ENCODE measurements at regions not wholly inside any gene's neighbourhood (a gene's known extent, or its start where the extent isn't known, plus 50 kb on each side); places are given as distances from the start of the nearest gene placed in this dataset.

- intact Hi-C loops (cut with micrococcal nuclease): no loop called here
- H3K27me3 Mint-ChIP-seq (ENCODE audit: low read depth): peaks cover 7% of the 10 kb centered on the region
- H3K9me3 Mint-ChIP-seq: no peaks in the 10 kb centered on the region
- no peak overlapping the region for H3K27ac Mint-ChIP-seq
- CTCF ChIA-PET: interaction anchor here (0.6 kb wide), 1 partner anchor 55 kb away, joined by 3 read pairs; no protein-coding TSS in a partner anchor
- H3K36me3 Mint-ChIP-seq (ENCODE audit: low read depth): no peaks in the 10 kb centered on the region
- DNase-seq: no peak
- H3K4me1 Mint-ChIP-seq (ENCODE audit: low read depth): peaks cover 6% of the 10 kb centered on the region
- no peak overlapping the region for H3K4me3 Mint-ChIP-seq
These were observed 197.7 kb upstream of the PREP start for GRCh38 chr6:105600336-105601260.

DNA sequence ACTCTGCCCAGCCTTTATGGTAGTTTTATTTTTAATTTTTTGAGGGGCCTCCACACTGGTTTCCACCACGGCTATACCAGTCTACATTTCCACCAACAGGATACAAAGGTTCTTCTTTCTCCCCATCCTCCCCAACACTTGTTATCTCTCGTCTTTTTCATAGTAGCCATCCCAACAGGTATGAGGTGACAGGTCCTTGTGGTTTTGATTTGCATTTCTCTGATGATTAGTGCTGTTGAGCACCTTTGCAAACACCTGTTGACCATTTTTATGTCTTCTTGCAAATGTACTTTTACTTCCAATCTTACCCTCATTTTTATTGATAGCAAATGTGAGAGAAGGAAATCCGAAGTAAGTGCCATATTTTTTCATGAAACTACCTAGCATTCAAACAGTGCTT, 195.4 kb upstream of the PREP start:
- H3K4me1 Mint-ChIP-seq (ENCODE audit: low read depth): peaks cover 6% of the 10 kb centered on the region
- no peak for DNase-seq

GRCh38 chr6:105596284-105596755, 193.4 kb upstream of the PREP start:
- no peak overlapping the region for H3K4me3 Mint-ChIP-seq
- H3K36me3 Mint-ChIP-seq (ENCODE audit: low read depth): no peaks in the 10 kb centered on the region
- no peak for DNase-seq
- intact Hi-C loops (cut with micrococcal nuclease): no loop called here
- no peak overlapping the region for H3K27ac Mint-ChIP-seq
- no peaks in the 10 kb centered on the region for H3K27me3 Mint-ChIP-seq (ENCODE audit: low read depth)
- no peaks in the 10 kb centered on the region for H3K9me3 Mint-ChIP-seq
- H3K4me1 Mint-ChIP-seq (ENCODE audit: low read depth): peaks cover 5% of the 10 kb centered on the region
- CTCF ChIA-PET: interaction anchor here (0.5 kb wide), 1 partner anchor 877 kb away, joined by 3 read pairs; no protein-coding TSS in a partner anchor

More for the DNA sequence above, 195.4 kb upstream of the PREP start:
- H3K9me3 Mint-ChIP-seq: no peaks in the 10 kb centered on the region
- no peak overlapping the region for H3K4me3 Mint-ChIP-seq
- H3K27me3 Mint-ChIP-seq (ENCODE audit: low read depth): no peaks in the 10 kb centered on the region
- no peaks in the 10 kb centered on the region for H3K36me3 Mint-ChIP-seq (ENCODE audit: low read depth)
- intact Hi-C loops (cut with micrococcal nuclease): no loop called here
- CTCF ChIA-PET: no interaction called here
- H3K27ac Mint-ChIP-seq: no peak overlapping the region

DNA sequence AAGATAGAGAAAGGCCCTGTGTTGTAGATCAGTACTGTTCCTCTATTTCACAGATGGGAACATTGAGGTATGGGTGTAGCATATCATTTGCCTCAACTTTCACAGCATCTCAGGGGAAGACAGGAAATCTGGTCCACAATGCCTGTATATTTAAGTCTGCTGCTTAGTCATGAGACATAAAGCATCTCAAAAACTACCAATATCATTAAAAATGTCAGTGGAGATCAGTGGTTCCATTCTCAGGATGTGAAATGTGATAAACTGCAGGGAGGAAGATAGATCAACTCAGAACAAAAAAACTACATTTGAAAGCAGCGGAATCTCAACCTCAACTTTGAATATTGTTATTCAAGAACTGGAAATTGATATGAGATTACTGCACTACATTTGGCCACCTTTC, 192.9 kb upstream of the PREP start:
- Mint-ChIP-seq H3K4me3 (no peak overlapping the region), H3K27me3 (ENCODE audit: low read depth) (no peaks in the 10 kb centered on the region), H3K4me1 (ENCODE audit: low read depth) (peaks cover 8% of the 10 kb centered on the region), H3K27ac (no peak overlapping the region), H3K36me3 (ENCODE audit: low read depth) (no peaks in the 10 kb centered on the region), H3K9me3 (no peaks in the 10 kb centered on the region)
- CTCF ChIA-PET: interaction anchor here (0.5 kb wide), 1 partner anchor 877 kb away, joined by 3 read pairs; no protein-coding TSS in a partner anchor
- no peak for DNase-seq
- intact Hi-C loops (cut with micrococcal nuclease): no loop called here

DNA sequence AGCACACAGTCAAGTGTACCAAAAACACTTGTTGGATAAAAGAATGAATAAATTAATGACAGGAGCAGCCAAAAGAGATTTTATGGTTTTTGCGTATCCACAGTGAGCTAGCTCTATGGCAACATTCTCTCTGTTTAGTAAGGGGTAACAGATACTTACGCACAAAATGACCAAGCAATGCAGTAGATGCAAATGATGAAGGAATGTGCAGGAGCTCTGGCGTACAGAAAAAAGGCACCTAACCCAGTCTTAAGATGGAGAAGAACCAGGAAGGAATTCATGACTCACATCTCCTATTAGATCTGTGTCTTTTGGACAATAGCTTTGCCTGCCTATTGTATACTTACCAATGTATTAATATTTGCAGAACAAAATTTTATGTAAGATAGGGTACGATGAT, 191.9 kb upstream of the PREP start:
- Mint-ChIP-seq H3K27me3 (ENCODE audit: low read depth) (no peaks in the 10 kb centered on the region), H3K27ac (no peak overlapping the region), H3K4me1 (ENCODE audit: low read depth) (peaks cover 9% of the 10 kb centered on the region), H3K4me3 (no peak overlapping the region), H3K36me3 (ENCODE audit: low read depth) (no peaks in the 10 kb centered on the region), H3K9me3 (no peaks in the 10 kb centered on the region)
- intact Hi-C loops (cut with micrococcal nuclease): no loop called here
- CTCF ChIA-PET: no interaction called here
- no peak for DNase-seq

DNA sequence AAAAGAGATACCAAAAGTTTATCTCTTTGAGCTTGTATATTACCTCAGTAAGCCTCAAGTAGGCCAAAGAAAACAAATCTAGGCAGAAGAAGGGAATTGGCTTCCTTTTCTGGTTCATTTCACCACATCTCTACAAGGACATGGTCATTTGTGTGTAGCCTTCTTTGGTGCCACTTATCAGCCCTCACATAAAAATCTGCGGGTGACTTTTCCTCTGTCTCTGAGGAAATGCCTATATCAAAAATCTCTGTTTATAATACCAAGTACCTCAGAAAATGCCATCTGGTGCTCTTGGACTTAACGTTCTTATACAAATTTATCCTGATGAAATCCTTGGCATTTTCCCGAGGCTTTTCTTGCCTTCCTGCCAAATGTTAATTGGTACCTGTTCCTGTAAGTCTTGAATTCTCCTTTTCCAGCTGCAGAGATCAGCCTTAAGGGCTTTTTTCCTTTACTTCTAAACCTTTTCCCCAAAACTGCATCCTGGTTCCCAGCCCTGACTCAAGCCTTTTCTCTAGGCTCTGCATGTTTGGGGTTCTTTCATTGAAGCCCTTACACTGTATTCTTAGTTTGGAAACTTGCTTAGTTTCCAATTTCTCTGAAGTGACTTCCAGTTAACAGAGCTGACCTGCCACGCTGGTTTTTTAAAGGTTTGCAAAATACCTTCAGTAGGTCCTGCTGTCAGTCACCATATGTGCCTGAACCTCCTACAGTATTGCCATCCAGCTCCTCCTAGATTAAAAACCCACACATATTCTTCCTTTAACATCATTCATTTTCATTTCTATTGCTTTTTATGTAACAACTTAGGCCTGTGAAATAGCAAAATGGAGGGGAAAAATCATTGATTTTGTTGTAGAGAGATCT, 191.2 kb upstream of the PREP start:
- Mint-ChIP-seq H3K27ac (no peak overlapping the region), H3K4me1 (ENCODE audit: low read depth) (peaks cover 9% of the 10 kb centered on the region), H3K36me3 (ENCODE audit: low read depth) (no peaks in the 10 kb centered on the region), H3K9me3 (no peaks in the 10 kb centered on the region), H3K4me3 (no peak overlapping the region), H3K27me3 (ENCODE audit: low read depth) (no peaks in the 10 kb centered on the region)
- CTCF ChIA-PET: no interaction called here
- DNase-seq: no peak
- intact Hi-C loops (cut with micrococcal nuclease): no loop called here

GRCh38 chr6:105593056-105593690, 190.3 kb upstream of the PREP start:
- Mint-ChIP-seq H3K27me3 (ENCODE audit: low read depth) (no peaks in the 10 kb centered on the region), H3K4me1 (ENCODE audit: low read depth) (peaks cover 12% of the 10 kb centered on the region), H3K9me3 (no peaks in the 10 kb centered on the region), H3K27ac (no peak overlapping the region), H3K36me3 (ENCODE audit: low read depth) (no peaks in the 10 kb centered on the region), H3K4me3 (no peak overlapping the region)
- no peak for DNase-seq
- intact Hi-C loops (cut with micrococcal nuclease): no loop called here
- CTCF ChIA-PET: no interaction called here

GRCh38 chr6:105592329-105592728, 189.4 kb upstream of the PREP start:
- Mint-ChIP-seq H3K36me3 (ENCODE audit: low read depth) (no peaks in the 10 kb centered on the region), H3K4me3 (no peak overlapping the region), H3K9me3 (no peaks in the 10 kb centered on the region), H3K27me3 (ENCODE audit: low read depth) (no peaks in the 10 kb centered on the region), H3K4me1 (ENCODE audit: low read depth) (peaks cover 20% of the 10 kb centered on the region), H3K27ac (no peak overlapping the region)
- no peak for DNase-seq
- intact Hi-C loops (cut with micrococcal nuclease): no loop called here
- CTCF ChIA-PET: interaction anchor here (0.6 kb wide), 1 partner anchor 104 kb away, joined by 3 read pairs; no protein-coding TSS in a partner anchor

DNA sequence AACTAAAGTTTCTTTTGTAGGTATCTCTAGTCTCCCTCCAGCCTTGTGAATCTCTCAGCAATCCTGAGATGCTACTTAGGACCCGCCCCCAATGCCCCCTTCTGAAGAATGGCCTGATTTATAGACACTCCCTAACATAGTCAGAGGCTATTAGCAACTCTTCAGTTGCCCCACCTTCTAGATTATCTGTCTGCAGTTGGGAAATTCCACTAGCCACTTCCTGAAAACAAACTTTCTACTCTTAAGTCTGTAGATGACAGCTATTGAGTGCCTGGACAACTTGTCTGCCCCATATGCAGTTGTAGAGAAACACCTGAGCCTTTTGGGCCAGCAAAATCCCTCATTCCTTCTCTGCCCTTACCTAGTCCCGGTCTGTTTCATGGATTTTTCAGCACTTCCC, 188.2 kb upstream of the PREP start:
- no peaks in the 10 kb centered on the region for H3K36me3 Mint-ChIP-seq (ENCODE audit: low read depth)
- no peaks in the 10 kb centered on the region for H3K27me3 Mint-ChIP-seq (ENCODE audit: low read depth)
- peak; percentile 11 for DNase-seq
- H3K9me3 Mint-ChIP-seq: no peaks in the 10 kb centered on the region
- CTCF ChIA-PET: interaction anchor here (0.6 kb wide), 1 partner anchor 11 kb away, joined by 3 read pairs; no protein-coding TSS in a partner anchor
- no peak overlapping the region for H3K27ac Mint-ChIP-seq
- H3K4me3 Mint-ChIP-seq: no peak overlapping the region
- H3K4me1 Mint-ChIP-seq (ENCODE audit: low read depth): peaks cover 22% of the 10 kb centered on the region
- intact Hi-C loops (cut with micrococcal nuclease): no loop called here

DNA sequence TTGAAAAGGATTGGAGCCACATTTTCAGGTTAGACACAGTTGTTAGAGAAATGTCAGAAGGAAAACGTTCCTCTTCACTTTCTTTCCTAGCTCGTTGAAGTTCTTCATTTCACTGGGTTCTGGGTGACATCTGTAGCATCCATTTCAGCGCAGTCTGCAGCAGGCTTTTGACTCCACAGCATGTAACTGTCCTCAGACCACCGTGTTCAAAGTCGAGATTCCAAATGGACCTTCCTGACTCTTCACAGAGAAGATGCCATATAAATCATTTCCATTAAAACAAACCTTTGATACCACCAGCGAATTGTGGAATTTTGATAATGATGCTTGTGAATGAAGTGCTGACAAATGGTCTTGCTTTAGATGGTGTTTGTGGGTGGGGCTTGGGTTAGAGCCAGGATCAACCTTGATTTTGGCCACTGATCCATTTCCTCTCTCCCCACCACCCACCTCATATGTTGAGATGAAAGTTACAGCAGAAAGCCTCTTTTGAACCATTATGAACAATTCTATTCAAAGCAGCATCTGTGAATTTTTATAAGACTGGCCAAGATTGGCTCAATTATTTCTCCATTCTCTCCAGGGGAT, 185.3 kb upstream of the PREP start:
- no peak for DNase-seq
- Mint-ChIP-seq H3K9me3 (no peaks in the 10 kb centered on the region), H3K4me1 (ENCODE audit: low read depth) (peaks cover 22% of the 10 kb centered on the region), H3K27ac (no peak overlapping the region), H3K27me3 (ENCODE audit: low read depth) (peaks cover 2% of the 10 kb centered on the region), H3K4me3 (no peak overlapping the region), H3K36me3 (ENCODE audit: low read depth) (no peaks in the 10 kb centered on the region)
- CTCF ChIA-PET: interaction anchor here (0.7 kb wide), 1 partner anchor 134 kb away, joined by 4 read pairs; no protein-coding TSS in a partner anchor
- intact Hi-C loops (cut with micrococcal nuclease): no loop called here

DNA sequence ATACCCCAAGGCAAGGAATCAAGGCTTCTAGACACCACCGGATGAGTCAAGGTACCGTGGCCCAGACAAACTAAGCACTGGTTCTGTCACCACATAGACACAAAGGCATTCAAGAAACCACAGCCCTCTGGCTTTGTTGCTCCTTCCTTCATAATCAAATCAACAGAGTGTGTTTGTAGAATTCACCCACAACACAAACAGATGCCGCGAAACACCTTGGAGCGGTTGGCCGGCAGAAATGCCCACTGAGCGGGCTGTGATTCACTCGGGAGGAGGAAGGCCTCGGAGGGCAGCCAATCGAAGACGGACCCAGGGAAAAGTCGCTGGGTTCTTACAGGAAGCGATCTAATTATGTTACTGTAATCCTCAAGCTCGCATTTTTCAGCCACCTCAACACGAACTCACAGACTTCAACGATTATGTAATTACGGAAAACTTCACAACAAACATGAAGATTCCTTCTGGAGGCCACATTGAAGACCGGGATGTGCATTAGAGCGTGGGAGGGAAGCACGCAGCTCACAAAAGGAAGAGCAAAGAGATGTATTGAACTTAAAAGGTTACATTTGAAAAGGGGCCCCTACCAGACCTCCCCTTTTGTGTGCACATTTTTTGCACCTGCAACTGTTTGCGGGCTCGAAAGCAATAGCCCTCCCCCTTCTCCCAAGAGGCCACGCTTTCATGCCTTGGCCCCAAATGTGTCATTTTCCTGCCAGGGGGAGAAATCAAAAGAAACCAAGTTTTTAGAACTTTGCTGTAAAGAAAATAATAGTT, 184.7 kb upstream of the PREP start:
- peak overlapping the region; percentile 5 for H3K4me3 Mint-ChIP-seq
- peaks cover 20% of the 10 kb centered on the region for H3K4me1 Mint-ChIP-seq (ENCODE audit: low read depth)
- H3K36me3 Mint-ChIP-seq (ENCODE audit: low read depth): no peaks in the 10 kb centered on the region
- no peaks in the 10 kb centered on the region for H3K9me3 Mint-ChIP-seq
- no peak overlapping the region for H3K27ac Mint-ChIP-seq
- H3K27me3 Mint-ChIP-seq (ENCODE audit: low read depth): peaks cover 2% of the 10 kb centered on the region
- CTCF ChIA-PET: no interaction called here
- intact Hi-C loops (cut with micrococcal nuclease): no loop called here
- DNase-seq: peak; percentile 26

Measured in activated naive CD4-positive, alpha-beta T cell treated with anti-CD3 and anti-CD28 coated beads for 36 hours (primary cell).